Neural progenitor cell (in vitro differentiated cells): ENCODE measurements at regions not wholly inside any gene's neighbourhood (a gene's known extent, or its start where the extent isn't known, plus 50 kb on each side); places are given as distances from the start of the nearest gene placed in this dataset.

Experiments
- EZH2 ChIP-seq: fragments of 200-600 bp; sonication (generic); IDR thresholded peaks from 2 replicates; pipeline ENCODE4 v1.6.1; 2017; ENCODE audit warnings: antibody characterized with exemption, mild to moderate bottlenecking, moderate library complexity
- EZH2phosphoT487 ChIP-seq: fragments of 200-600 bp; sonication (generic); IDR thresholded peaks from 2 replicates; pipeline ENCODE4 v1.6.1; 2017; ENCODE audit warnings: antibody characterized with exemption
- TF ChIP-seq, protein P1 (sequence below): fragments of 200-600 bp; sonication (generic); IDR thresholded peaks from 2 replicates; pipeline ENCODE4 v1.5.1; 2017; ENCODE audit warnings: antibody characterized with exemption, mild to moderate bottlenecking

DNA sequence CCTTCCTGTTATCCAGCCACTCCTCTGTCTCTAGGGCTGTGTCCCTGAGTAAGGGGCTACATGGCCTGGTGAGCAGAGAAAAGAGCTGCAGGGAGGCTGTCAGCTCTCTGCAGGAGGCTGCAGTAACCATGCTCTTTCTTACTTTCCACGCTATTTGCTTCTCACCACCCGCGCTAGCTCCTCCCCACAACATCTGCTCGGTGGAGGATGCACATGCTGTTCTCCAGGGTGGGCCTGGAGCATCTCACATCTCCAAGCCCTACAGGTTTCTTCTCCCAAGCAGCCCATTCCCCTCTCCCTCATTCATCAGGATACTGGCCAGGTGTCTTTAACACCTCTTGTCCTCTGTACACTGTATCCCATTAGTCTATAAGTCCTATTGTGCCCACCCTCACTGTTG is 103.8 kb downstream of the IER5 start:
- TF ChIP-seq, protein P1, sequence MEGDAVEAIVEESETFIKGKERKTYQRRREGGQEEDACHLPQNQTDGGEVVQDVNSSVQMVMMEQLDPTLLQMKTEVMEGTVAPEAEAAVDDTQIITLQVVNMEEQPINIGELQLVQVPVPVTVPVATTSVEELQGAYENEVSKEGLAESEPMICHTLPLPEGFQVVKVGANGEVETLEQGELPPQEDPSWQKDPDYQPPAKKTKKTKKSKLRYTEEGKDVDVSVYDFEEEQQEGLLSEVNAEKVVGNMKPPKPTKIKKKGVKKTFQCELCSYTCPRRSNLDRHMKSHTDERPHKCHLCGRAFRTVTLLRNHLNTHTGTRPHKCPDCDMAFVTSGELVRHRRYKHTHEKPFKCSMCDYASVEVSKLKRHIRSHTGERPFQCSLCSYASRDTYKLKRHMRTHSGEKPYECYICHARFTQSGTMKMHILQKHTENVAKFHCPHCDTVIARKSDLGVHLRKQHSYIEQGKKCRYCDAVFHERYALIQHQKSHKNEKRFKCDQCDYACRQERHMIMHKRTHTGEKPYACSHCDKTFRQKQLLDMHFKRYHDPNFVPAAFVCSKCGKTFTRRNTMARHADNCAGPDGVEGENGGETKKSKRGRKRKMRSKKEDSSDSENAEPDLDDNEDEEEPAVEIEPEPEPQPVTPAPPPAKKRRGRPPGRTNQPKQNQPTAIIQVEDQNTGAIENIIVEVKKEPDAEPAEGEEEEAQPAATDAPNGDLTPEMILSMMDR = no peak
- TF ChIP-seq EZH2phosphoT487 (no peak), EZH2 (no peak)
